Gastrocnemius medialis (tissue), 4 donors: ENCODE measurements at regions not wholly inside any gene's neighbourhood (a gene's known extent, or its start where the extent isn't known, plus 50 kb on each side); places are given as distances from the start of the nearest gene placed in this dataset.

Source experiments
- POLR2A ChIP-seq, 2 donors: fragments of 450-650 bp; IDR thresholded peaks; one replicate each; pipeline ENCODE4 v1.6.1; 2017; ENCODE audit warnings: antibody characterized with exemption in 2 of 2, mild to moderate bottlenecking in 2 of 2, moderate library complexity in 2 of 2
- TF ChIP-seq, protein P1 (sequence below), 5 experiments: fragments of 450-650 bp in 3 of 5; fragments of 200-600 bp in 2 of 5; sonication (generic) in 2 of 5; IDR thresholded peaks in 4 of 5; conservative IDR thresholded peaks in 1 of 5; 1 replicate in 4 of 5; 2 replicates in 1 of 5; pipeline ENCODE4 v1.5.1; 2016 to 2019; ENCODE audit warnings: antibody characterized with exemption in 5 of 5, mild to moderate bottlenecking in 3 of 5, moderate library complexity in 3 of 5

DNA sequence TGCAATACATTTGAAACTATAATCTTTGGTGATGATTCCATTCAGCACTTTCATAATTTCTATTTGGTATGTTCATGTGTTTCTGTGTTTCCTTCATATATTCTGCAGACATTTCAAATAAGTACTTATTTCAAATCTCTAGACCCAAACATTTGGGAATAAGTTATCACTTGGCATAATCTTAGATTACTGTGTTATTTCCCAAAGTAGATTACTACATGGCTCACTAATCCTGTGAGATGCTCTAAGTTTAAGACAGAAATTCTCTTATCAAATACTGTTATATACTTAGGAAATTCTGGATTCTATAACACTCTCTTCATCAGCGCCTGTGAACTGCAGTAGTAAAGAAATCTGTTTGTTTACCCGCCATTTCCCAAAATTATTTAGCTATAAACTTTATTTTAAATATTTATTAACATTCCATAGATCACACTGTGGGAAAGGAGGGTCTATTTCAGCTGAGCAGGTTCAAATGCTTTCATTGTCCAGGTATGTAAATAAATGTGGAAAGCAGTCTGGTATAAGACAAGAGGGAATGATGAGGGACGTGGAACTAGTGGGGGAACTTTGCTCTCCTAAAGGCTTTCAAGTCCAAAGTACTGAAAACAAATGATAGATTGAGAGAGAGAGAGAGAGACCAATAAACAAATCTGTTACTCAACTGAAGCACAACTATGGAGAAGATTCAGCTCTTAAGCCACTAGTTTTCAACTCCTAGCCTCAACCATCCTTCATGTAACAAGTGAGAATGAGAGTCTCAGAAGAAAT lies 61.8 kb upstream of the TOM1L1 start:
- TF ChIP-seq, protein P1, sequence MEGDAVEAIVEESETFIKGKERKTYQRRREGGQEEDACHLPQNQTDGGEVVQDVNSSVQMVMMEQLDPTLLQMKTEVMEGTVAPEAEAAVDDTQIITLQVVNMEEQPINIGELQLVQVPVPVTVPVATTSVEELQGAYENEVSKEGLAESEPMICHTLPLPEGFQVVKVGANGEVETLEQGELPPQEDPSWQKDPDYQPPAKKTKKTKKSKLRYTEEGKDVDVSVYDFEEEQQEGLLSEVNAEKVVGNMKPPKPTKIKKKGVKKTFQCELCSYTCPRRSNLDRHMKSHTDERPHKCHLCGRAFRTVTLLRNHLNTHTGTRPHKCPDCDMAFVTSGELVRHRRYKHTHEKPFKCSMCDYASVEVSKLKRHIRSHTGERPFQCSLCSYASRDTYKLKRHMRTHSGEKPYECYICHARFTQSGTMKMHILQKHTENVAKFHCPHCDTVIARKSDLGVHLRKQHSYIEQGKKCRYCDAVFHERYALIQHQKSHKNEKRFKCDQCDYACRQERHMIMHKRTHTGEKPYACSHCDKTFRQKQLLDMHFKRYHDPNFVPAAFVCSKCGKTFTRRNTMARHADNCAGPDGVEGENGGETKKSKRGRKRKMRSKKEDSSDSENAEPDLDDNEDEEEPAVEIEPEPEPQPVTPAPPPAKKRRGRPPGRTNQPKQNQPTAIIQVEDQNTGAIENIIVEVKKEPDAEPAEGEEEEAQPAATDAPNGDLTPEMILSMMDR (IDR thresholded peaks at IDR 0.05 in 4 of 5, conservative IDR thresholded peaks at IDR 0.05 in 1 of 5): no peak
- TF ChIP-seq POLR2A (IDR thresholded peaks at IDR 0.05): no peak
